ENCODE measurements at regions not wholly inside any gene's neighbourhood (a gene's known extent, or its start where the extent isn't known, plus 50 kb on each side); places are given as distances from the start of the nearest gene placed in this dataset.
"Not testable (repeated sequence)": the region's sequence is repeated elsewhere in the genome, so short reads cannot be mapped to it uniquely, and the experiment has no call there.

- no peak for TF ChIP-seq CTCF (IDR thresholded peaks at IDR 0.05)
- Histone ChIP-seq H3K27me3 (replicated peaks; ENCODE audit: insufficient read depth) (no peaks in the 10 kb centered on the region), H3K4me3 (no peak overlapping the region), H3K4me1 (ENCODE audit: control insufficient read depth in 1 of 2, low read depth in 2 of 2) (no peaks in the 10 kb centered on the region), H3K36me3 (no peaks in the 10 kb centered on the region), H3K9me3 (no peaks in the 10 kb centered on the region), H3K27ac (no peak overlapping the region)
- ATAC-seq (ENCODE audit: insufficient number of reproducible peaks, low FRiP score, low read depth) (no peak), DNase-seq (ENCODE audit: low spot score) (no peak)
These were observed 1827.0 kb upstream of the MIR17HG start for GRCh38 chr13:89520468-89520867.

- not testable (repeated sequence) for DNase-seq (ENCODE audit: low spot score); H3K4me3 ChIP-seq; ATAC-seq (ENCODE audit: insufficient number of reproducible peaks, low FRiP score, low read depth)
These were observed 1825.8 kb upstream of the MIR17HG start for GRCh38 chr13:89521672-89522071.

DNA sequence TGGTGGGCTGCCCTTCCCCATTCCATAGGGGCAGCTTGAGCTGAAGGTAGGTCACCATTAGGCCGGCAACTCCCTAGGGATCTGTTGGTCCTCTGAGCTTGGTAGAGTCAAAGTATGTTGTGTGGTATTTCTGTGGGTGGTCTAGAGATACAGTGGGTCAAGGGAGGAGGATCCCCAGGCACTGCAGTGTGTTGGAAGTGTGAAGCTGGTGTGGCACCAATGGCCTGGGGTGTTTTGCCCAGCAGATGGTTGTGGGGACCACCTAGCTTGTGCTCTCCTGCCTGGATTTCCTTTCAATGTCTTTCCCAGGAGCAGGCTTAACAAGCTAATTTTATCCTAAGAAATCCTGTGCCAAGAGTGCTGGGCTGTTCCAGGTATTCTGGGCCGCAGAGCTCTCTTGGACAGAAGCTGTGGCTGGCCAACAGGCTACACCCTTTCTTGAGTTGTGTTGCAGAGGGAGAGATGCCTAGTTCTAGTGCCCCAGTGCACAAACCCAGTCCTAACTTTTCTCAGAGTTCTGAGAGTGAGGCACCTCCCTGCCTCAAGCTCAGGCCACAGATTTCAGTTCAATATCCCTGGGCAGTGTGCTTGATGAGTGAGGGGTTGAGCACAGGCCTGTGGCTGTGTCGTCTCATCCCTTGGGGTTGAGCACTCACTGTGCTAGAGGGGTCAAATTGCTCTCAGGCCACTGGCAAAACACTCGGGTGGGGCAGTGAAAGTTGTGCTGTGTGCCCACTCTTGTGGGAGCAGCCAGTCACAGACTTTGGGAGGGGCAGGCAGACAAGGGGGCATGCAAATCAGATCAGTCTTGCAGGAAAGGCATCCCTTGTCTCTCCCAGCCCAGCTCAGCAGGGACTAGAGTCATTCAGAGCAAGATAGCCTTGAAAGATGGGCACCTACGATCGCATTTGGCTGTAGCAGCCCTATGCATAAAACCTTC is 1806.1 kb upstream of the MIR17HG start:
- DNase-seq (ENCODE audit: low spot score), result no peak
- no peak for TF ChIP-seq CTCF (IDR thresholded peaks at IDR 0.05)
- ATAC-seq (ENCODE audit: insufficient number of reproducible peaks, low FRiP score, low read depth), result no peak
- no peaks in the 10 kb centered on the region for H3K27me3 ChIP-seq (replicated peaks; ENCODE audit: insufficient read depth)
- no peaks in the 10 kb centered on the region for H3K9me3 ChIP-seq
- no peak overlapping the region for H3K4me3 ChIP-seq
- H3K36me3 ChIP-seq, result no peaks in the 10 kb centered on the region
- no peak overlapping the region for H3K27ac ChIP-seq
- no peaks in the 10 kb centered on the region for H3K4me1 ChIP-seq (ENCODE audit: control insufficient read depth in 1 of 2, low read depth in 2 of 2)

More at GRCh38 chr13:89521672-89522071, 1825.8 kb upstream of the MIR17HG start:
- not testable (repeated sequence) for H3K36me3 ChIP-seq; H3K4me1 ChIP-seq (ENCODE audit: control insufficient read depth in 1 of 2, low read depth in 2 of 2); H3K27me3 ChIP-seq (replicated peaks; ENCODE audit: insufficient read depth); H3K27ac ChIP-seq; H3K9me3 ChIP-seq

DNA sequence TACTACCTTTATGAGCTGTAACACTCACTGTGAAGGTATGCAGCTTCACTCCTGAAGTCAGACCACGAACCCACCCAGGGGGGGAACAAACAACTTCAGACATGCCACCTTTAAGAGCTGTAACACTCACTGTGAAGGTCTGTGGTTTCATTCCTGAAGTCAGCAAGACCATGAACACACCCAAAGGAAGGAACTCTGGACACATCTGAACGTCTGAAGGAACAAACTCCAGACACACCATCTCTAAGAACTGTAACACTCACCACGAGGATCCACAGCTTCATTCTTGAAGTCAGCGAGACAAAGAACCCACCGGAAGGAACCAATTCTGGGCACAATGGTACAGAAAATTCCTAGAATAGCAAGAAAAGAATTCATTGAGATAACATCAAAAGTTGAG is 1796.5 kb upstream of the MIR17HG start:
- H3K36me3 ChIP-seq, result no peaks in the 10 kb centered on the region
- H3K27me3 ChIP-seq (replicated peaks; ENCODE audit: insufficient read depth), result no peaks in the 10 kb centered on the region
- H3K27ac ChIP-seq, result no peak overlapping the region
- ATAC-seq (ENCODE audit: insufficient number of reproducible peaks, low FRiP score, low read depth) (no peak), DNase-seq (ENCODE audit: low spot score) (no peak)
- no peak for TF ChIP-seq CTCF (IDR thresholded peaks at IDR 0.05)
- no peaks in the 10 kb centered on the region for H3K4me1 ChIP-seq (ENCODE audit: control insufficient read depth in 1 of 2, low read depth in 2 of 2)
- no peak overlapping the region for H3K4me3 ChIP-seq
- no peaks in the 10 kb centered on the region for H3K9me3 ChIP-seq

DNA sequence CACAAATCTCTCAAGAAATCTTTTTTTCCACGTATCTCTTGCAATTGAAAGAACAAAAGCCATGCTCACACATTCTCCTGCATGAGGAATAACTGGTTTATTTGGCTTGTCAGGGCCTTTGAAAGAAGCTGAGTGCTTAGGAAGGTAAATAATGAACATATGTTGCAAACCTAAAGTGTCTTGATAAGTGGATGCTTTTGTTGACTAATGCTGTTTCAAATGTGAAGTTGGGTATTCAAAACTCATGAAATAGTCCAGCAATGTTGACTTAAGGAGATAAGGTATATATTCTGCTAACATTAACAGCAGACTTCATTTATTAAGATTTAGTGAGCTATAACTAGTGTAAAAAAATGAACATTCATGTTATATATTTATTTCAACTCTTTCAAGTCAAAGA is 1792.7 kb upstream of the MIR17HG start:
- Histone ChIP-seq H3K27me3 (replicated peaks; ENCODE audit: insufficient read depth) (no peaks in the 10 kb centered on the region), H3K36me3 (no peaks in the 10 kb centered on the region)
- TF ChIP-seq CTCF (IDR thresholded peaks at IDR 0.05), result no peak

More for the DNA sequence above, 1792.7 kb upstream of the MIR17HG start:
- H3K4me3 ChIP-seq, result no peak overlapping the region
- no peaks in the 10 kb centered on the region for H3K9me3 ChIP-seq
- no peaks in the 10 kb centered on the region for H3K4me1 ChIP-seq (ENCODE audit: control insufficient read depth in 1 of 2, low read depth in 2 of 2)
- H3K27ac ChIP-seq, result no peak overlapping the region
- ATAC-seq (ENCODE audit: insufficient number of reproducible peaks, low FRiP score, low read depth), result no peak
- no peak for DNase-seq (ENCODE audit: low spot score)

Data from thoracic aorta (tissue), 2 donors.